IMR-90 (cell line): ENCODE measurements at regions not wholly inside any gene's neighbourhood (a gene's known extent, or its start where the extent isn't known, plus 50 kb on each side); places are given as distances from the start of the nearest gene placed in this dataset.

ENCODE experiments used
- ATAC-seq: fragments of 200-7000 bp; cut with Tn5 transposase; 2 replicates; pipeline ENCODE4 v1.9.1; 2020; ENCODE audit warnings: low read depth, mild to moderate bottlenecking, moderate library complexity
- BruUV-seq: library from RNA; stranded (reverse); fragments of 400-500 nt; replicated peaks from 2 replicates; lab custom pipeline; 2021; lab: Mats Ljungman, UMichigan
- CTCF ChIA-PET: fragments of 300-600 bp; formaldehyde crosslinking; extraction: SDS; loops from one replicate; lab custom pipeline; 2021; ENCODE audit warnings: antibody characterized with exemption; lab: Yijun Ruan, JAX
- POLR2A ChIA-PET: fragments of 300-600 bp; sonication (Branson Sonifier 250); formaldehyde crosslinking; loops from one replicate; lab custom pipeline; 2022; ENCODE audit warnings: antibody characterized with exemption; ENCODE audit not compliant: unreplicated experiment; lab: Charles Lee
- DNase-seq: peaks from one replicate; pipeline ENCODE4 v3.0.0; 2013
- H2AFZ ChIP-seq: replicated peaks from 2 replicates; pipeline ENCODE3; 2013; ENCODE audit warnings: low read length, mild to moderate bottlenecking; ENCODE audit not compliant: poor library complexity
- H2AK5ac ChIP-seq: 2 replicates; pipeline ENCODE4 v1.6.1; 2013; ENCODE audit warnings: low read depth, low read length, inconsistent platforms
- H2AK9ac ChIP-seq: replicated peaks from 2 replicates; pipeline ENCODE3; 2013; ENCODE audit warnings: mild to moderate bottlenecking, low read depth, low read length, moderate library complexity; ENCODE audit not compliant: poor library complexity
- H2BK120ac ChIP-seq: 2 replicates; pipeline ENCODE4 v1.6.1; 2013; ENCODE audit warnings: low read depth, low read length, inconsistent platforms
- H2BK15ac ChIP-seq: 3 replicates; pipeline ENCODE4 v1.6.1; 2013; ENCODE audit warnings: low read depth, low read length, inconsistent platforms
- H2BK20ac ChIP-seq: 2 replicates; pipeline ENCODE4 v1.6.1; 2013; ENCODE audit warnings: low read depth, mild to moderate bottlenecking, inconsistent platforms, low read length, moderate library complexity
- H2BK5ac ChIP-seq: 2 replicates; pipeline ENCODE4 v1.6.1; 2013; ENCODE audit warnings: mild to moderate bottlenecking, low read depth, low read length, inconsistent platforms; ENCODE audit not compliant: poor library complexity, severe bottlenecking
- H3K14ac ChIP-seq: replicated peaks from 2 replicates; pipeline ENCODE4 v1.6.1; 2013; ENCODE audit warnings: low read depth, low read length, inconsistent platforms
- H3K18ac ChIP-seq: 2 replicates; pipeline ENCODE4 v1.6.1; 2013; ENCODE audit warnings: low read depth, low read length, control low read depth
- H3K23ac ChIP-seq: 2 replicates; pipeline ENCODE4 v1.6.1; 2013; ENCODE audit warnings: low read depth, low read length, inconsistent platforms
- H3K27ac ChIP-seq: 2 replicates; pipeline ENCODE4 v1.5.1; 2013; ENCODE audit warnings: mild to moderate bottlenecking, control low read depth, low read length; ENCODE audit not compliant: insufficient read depth
- H3K27me3 ChIP-seq: 2 replicates; pipeline ENCODE4 v1.6.1; 2013; ENCODE audit warnings: low read length; ENCODE audit not compliant: control insufficient read depth, insufficient read depth
- H3K36me3 ChIP-seq: 2 replicates; pipeline ENCODE4 v1.6.1; 2013; ENCODE audit warnings: low read length, mixed read lengths; ENCODE audit not compliant: control insufficient read depth, insufficient read depth
- H3K4ac ChIP-seq: 2 replicates; pipeline ENCODE4 v1.6.1; 2013; ENCODE audit warnings: low read depth, low read length, inconsistent platforms
- H3K4me1 ChIP-seq: 2 replicates; pipeline ENCODE4 v1.6.1; 2013; ENCODE audit warnings: low read length, mixed read lengths; ENCODE audit not compliant: control insufficient read depth, insufficient read depth
- H3K4me2 ChIP-seq: 2 replicates; pipeline ENCODE4 v1.6.1; 2013; ENCODE audit warnings: low read depth, mild to moderate bottlenecking, control low read depth, low read length, moderate library complexity
- H3K4me3 ChIP-seq: 2 replicates; pipeline ENCODE4 v1.5.1; 2013; ENCODE audit warnings: low read depth, mild to moderate bottlenecking, control low read depth, low read length, moderate library complexity; ENCODE audit not compliant: insufficient read depth
- H3K56ac ChIP-seq: 2 replicates; pipeline ENCODE4 v1.6.1; 2013; ENCODE audit warnings: low read length, inconsistent platforms; ENCODE audit not compliant: insufficient read depth; ENCODE audit errors: extremely low read depth
- H3K79me1 ChIP-seq, 2 experiments: 2 replicates each; pipeline ENCODE4 v1.6.1; 2013; ENCODE audit warnings: low read length in 2 of 2, inconsistent platforms in 1 of 2, low read depth in 1 of 2
- H3K9ac ChIP-seq: 2 replicates; pipeline ENCODE4 v1.6.1; 2013; ENCODE audit warnings: low read depth, low read length, control low read depth
- H3K9me1 ChIP-seq: 2 replicates; pipeline ENCODE4 v1.6.1; 2013; ENCODE audit warnings: low read length, inconsistent platforms; ENCODE audit not compliant: insufficient read depth
- H3K9me3 ChIP-seq: 2 replicates; pipeline ENCODE4 v1.6.1; 2013; ENCODE audit warnings: low read length; ENCODE audit not compliant: control insufficient read depth, insufficient read depth
- H4K20me1 ChIP-seq: 2 replicates; pipeline ENCODE4 v1.6.1; 2013; ENCODE audit warnings: low read length, inconsistent platforms; ENCODE audit not compliant: insufficient read depth
- H4K5ac ChIP-seq: 2 replicates; pipeline ENCODE4 v1.6.1; 2013; ENCODE audit warnings: mild to moderate bottlenecking, low read depth, low read length, control low read depth
- H4K8ac ChIP-seq, 2 experiments: 2 replicates each; pipeline ENCODE4 v1.6.1; 2013; ENCODE audit warnings: low read depth in 2 of 2, low read length in 2 of 2, control low read depth in 1 of 2, inconsistent platforms in 1 of 2
- H4K91ac ChIP-seq: 2 replicates; pipeline ENCODE4 v1.6.1; 2013; ENCODE audit warnings: low read depth, low read length, inconsistent platforms; ENCODE audit not compliant: insufficient read depth
- BHLHE40 ChIP-seq: fragments of 150-350 bp; IDR thresholded peaks from 2 replicates; pipeline ENCODE4 v1.6.1; 2016; ENCODE audit warnings: mild to moderate bottlenecking, low read depth, low read length
- CEBPB ChIP-seq: IDR thresholded peaks from 2 replicates; pipeline ENCODE4 v1.6.1; 2012; ENCODE audit warnings: low read depth, low read length, improper control_type of control experiment
- CHD1 ChIP-seq: IDR thresholded peaks from 2 replicates; pipeline ENCODE4 v1.6.1; 2012; ENCODE audit warnings: low read depth, low read length, improper control_type of control experiment
- CTCF ChIP-seq: conservative IDR thresholded peaks from 2 replicates; pipeline ENCODE4 v1.5.1; 2012; ENCODE audit warnings: mild to moderate bottlenecking, low read depth, low read length, improper control_type of control experiment
- ELK1 ChIP-seq: fragments of 150-350 bp; IDR thresholded peaks from 2 replicates; pipeline ENCODE4 v1.6.1; 2016; ENCODE audit warnings: low read depth, mild to moderate bottlenecking, low read length, moderate library complexity, borderline replicate concordance
- FOS ChIP-seq: fragments of 150-350 bp; IDR thresholded peaks from 2 replicates; pipeline ENCODE4 v1.6.1; 2016; ENCODE audit warnings: low read depth, low read length
- MAFK ChIP-seq: IDR thresholded peaks from 2 replicates; pipeline ENCODE4 v1.6.1; 2012; ENCODE audit warnings: low read depth, low read length, improper control_type of control experiment
- MAZ ChIP-seq: IDR thresholded peaks from 2 replicates; pipeline ENCODE4 v1.6.1; 2012; ENCODE audit warnings: low read depth, mild to moderate bottlenecking, low read length, improper control_type of control experiment, moderate library complexity, borderline replicate concordance
- MXI1 ChIP-seq: IDR thresholded peaks from 2 replicates; pipeline ENCODE4 v1.6.1; 2012; ENCODE audit warnings: low read depth, mild to moderate bottlenecking, low read length, moderate library complexity, borderline replicate concordance
- NFE2L2 ChIP-seq: fragments of 150-350 bp; IDR thresholded peaks from 2 replicates; pipeline ENCODE4 v1.6.1; 2016; ENCODE audit warnings: low read depth, mild to moderate bottlenecking, low read length
- POLR2A ChIP-seq: IDR thresholded peaks from 2 replicates; pipeline ENCODE4 v1.6.1; 2012; ENCODE audit warnings: mild to moderate bottlenecking, low read depth, low read length
- RAD21 ChIP-seq: IDR thresholded peaks from 2 replicates; pipeline ENCODE4 v1.6.1; 2012; ENCODE audit warnings: low read length, improper control_type of control experiment
- RFX5 ChIP-seq: IDR thresholded peaks from 2 replicates; pipeline ENCODE4 v1.8.0; 2012; ENCODE audit warnings: low read depth, mild to moderate bottlenecking, low read length, moderate library complexity
- SMC3 ChIP-seq: fragments of 150-350 bp; IDR thresholded peaks from 2 replicates; pipeline ENCODE4 v1.6.1; 2016; ENCODE audit warnings: low read depth, mild to moderate bottlenecking, antibody characterized with exemption, low read length, moderate library complexity
- USF2 ChIP-seq: fragments of 150-350 bp; IDR thresholded peaks from 2 replicates; pipeline ENCODE4 v1.6.1; 2017; ENCODE audit warnings: mild to moderate bottlenecking, antibody characterized with exemption, low read length, low read depth
- WGBS, 2 experiments: methylation state at CpG; one replicate each; pipeline versions ENCODE4 v1.1.5 to v1.1.7; 2013; ENCODE audit warnings: missing lambda C conversion rate in 2 of 2; ENCODE audit not compliant: insufficient read length in 1 of 2; ENCODE audit errors: extremely low coverage in 2 of 2; 5-methylcytosine and 5-hydroxymethylcytosine counted together
- dilution Hi-C: fragments of 300-500 bp; cut with HindIII; formaldehyde crosslinking; loops from one replicate; pipeline ENCODE4 v1.14.3; 2018; ENCODE audit warnings: low sequenced_read_pairs; ENCODE audit not compliant: unreplicated experiment
- in situ Hi-C: fragments of 300-500 bp; cut with MboI; formaldehyde crosslinking; loops from 3 replicates; pipeline ENCODE4 v1.14.3; 2019; ENCODE audit warnings: low sequenced_read_pairs, inconsistent platforms, mixed read lengths
- intact Hi-C: fragments of 100-400 bp; cut with micrococcal nuclease; formaldehyde crosslinking; loops from 2 replicates; pipeline ENCODE4 v1.10.0; 2022

GRCh38 chr2:114286438-114286837 lies 156.0 kb upstream of the DPP10 start:
- Histone ChIP-seq H2BK5ac (no peak overlapping the region), H2AK9ac (no peak overlapping the region), H2BK15ac (no peak overlapping the region), H3K23ac (no peak overlapping the region), H3K9me1 (no peaks in the 10 kb centered on the region), H3K4ac (no peak overlapping the region), H4K5ac (no peak overlapping the region), H3K9me3 (0 out of 2 replicates have a peak, but pooled peaks cover 2% of the 10 kb centered on the region), H4K91ac (no peak overlapping the region), H2AK5ac (no peak overlapping the region), H4K8ac (no peak overlapping the region), H2AFZ (no peak overlapping the region), H3K4me2 (no peak overlapping the region), H3K4me1 (no peaks in the 10 kb centered on the region), H4K20me1 (no peaks in the 10 kb centered on the region), H3K14ac (no peak overlapping the region), H3K56ac (no peak overlapping the region), H3K18ac (no peak overlapping the region), H3K36me3 (no peaks in the 10 kb centered on the region), H3K9ac (no peak overlapping the region), H3K27me3 (no peaks in the 10 kb centered on the region), H3K27ac (no peak overlapping the region), H3K79me1 (no peaks in the 10 kb centered on the region), H2BK20ac (no peak overlapping the region), H2BK120ac (no peak overlapping the region), H3K4me3 (no peak overlapping the region)
- ATAC-seq = no peak
- TF ChIP-seq MAFK (no peak), MAZ (no peak), FOS (no peak), MXI1 (no peak), CEBPB (no peak), NFE2L2 (no peak), CTCF (no peak), SMC3 (no peak), POLR2A (no peak), RFX5 (no peak), ELK1 (no peak), USF2 (no peak), RAD21 (no peak), BHLHE40 (no peak), CHD1 (no peak)
- POLR2A ChIA-PET = no interaction called here
- no peak for DNase-seq
- no CpG with 5 or more reads among the region's 8 CpGs for whole genome bisulfite sequencing, 2 experiments
- in situ Hi-C loops (no loop called here), dilution Hi-C loops (no loop called here), intact Hi-C loops (no loop called here)
- no TSS peak for BruUV-seq
- CTCF ChIA-PET = no interaction called here
